ENCODE measurements at regions not wholly inside any gene's neighbourhood (a gene's known extent, or its start where the extent isn't known, plus 50 kb on each side); places are given as distances from the start of the nearest gene placed in this dataset.
"Not testable (repeated sequence)": the region's sequence is repeated elsewhere in the genome, so short reads cannot be mapped to it uniquely, and the experiment has no call there.

DNA sequence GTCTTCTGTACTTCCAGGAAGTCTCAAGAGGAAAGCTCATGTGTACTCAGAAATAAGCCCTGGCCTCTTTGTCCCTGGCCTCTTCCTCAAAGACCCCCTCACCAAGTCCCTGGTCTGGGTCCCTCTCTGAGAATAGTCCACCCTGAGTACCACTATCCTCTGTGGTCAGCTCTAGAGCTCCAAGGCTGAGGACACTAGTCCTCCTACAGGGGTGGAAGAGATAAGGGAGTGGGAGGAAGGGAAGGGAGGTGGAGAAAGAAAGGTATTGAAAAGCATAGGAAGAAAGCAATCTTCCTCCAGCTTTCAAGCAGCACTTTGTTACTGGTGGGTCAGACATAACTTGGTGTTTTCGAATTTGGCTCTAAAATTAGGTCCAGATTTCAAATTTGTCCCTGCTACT is 181.4 kb downstream of the NRIP1 start:
- Histone ChIP-seq H3K27ac (ENCODE audit: insufficient read depth, low read length) (no peak overlapping the region), H3K9me3 (ENCODE audit: control insufficient read depth, insufficient read depth, low read depth, low read length) (no peaks in the 10 kb centered on the region), H3K4me3 (replicated peaks in 1 of 4; ENCODE audit: control extremely low read depth in 1 of 4, insufficient read depth in 1 of 4, low read depth in 3 of 4, low read length in 4 of 4) (no peak overlapping the region), H3K4me1 (ENCODE audit: control insufficient read depth, extremely low read depth, insufficient read depth, low read length) (no peaks in the 10 kb centered on the region), H3K36me3 (ENCODE audit: control insufficient read depth, insufficient read depth, low read length) (no peaks in the 10 kb centered on the region), H4K20me1 (ENCODE audit: control insufficient read depth, extremely low read depth, insufficient read depth, low read length) (no peaks in the 10 kb centered on the region), H3K4me2 (ENCODE audit: extremely low read depth, insufficient read depth, low read length) (no peak overlapping the region), H3K27me3 (ENCODE audit: control insufficient read depth, insufficient read depth, low read length) (no peaks in the 10 kb centered on the region), H3K79me2 (ENCODE audit: control insufficient read depth, insufficient read depth, low read length) (no peaks in the 10 kb centered on the region), H3K9ac (ENCODE audit: insufficient read depth, low read length) (no peak overlapping the region), H2AFZ (ENCODE audit: low read length) (no peak overlapping the region)
- no peak for DNase-seq (ENCODE audit: low read depth in 2 of 2)
- TF ChIP-seq, protein P1, sequence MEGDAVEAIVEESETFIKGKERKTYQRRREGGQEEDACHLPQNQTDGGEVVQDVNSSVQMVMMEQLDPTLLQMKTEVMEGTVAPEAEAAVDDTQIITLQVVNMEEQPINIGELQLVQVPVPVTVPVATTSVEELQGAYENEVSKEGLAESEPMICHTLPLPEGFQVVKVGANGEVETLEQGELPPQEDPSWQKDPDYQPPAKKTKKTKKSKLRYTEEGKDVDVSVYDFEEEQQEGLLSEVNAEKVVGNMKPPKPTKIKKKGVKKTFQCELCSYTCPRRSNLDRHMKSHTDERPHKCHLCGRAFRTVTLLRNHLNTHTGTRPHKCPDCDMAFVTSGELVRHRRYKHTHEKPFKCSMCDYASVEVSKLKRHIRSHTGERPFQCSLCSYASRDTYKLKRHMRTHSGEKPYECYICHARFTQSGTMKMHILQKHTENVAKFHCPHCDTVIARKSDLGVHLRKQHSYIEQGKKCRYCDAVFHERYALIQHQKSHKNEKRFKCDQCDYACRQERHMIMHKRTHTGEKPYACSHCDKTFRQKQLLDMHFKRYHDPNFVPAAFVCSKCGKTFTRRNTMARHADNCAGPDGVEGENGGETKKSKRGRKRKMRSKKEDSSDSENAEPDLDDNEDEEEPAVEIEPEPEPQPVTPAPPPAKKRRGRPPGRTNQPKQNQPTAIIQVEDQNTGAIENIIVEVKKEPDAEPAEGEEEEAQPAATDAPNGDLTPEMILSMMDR (conservative IDR thresholded peaks at IDR 0.05 in 1 of 2, IDR thresholded peaks at IDR 0.05 in 1 of 2; ENCODE audit: low read depth in 1 of 2, low read length in 2 of 2) = no peak
- TF ChIP-seq EZH2 (IDR thresholded peaks at IDR 0.05; ENCODE audit: low read length, missing control alignments) = no peak

DNA sequence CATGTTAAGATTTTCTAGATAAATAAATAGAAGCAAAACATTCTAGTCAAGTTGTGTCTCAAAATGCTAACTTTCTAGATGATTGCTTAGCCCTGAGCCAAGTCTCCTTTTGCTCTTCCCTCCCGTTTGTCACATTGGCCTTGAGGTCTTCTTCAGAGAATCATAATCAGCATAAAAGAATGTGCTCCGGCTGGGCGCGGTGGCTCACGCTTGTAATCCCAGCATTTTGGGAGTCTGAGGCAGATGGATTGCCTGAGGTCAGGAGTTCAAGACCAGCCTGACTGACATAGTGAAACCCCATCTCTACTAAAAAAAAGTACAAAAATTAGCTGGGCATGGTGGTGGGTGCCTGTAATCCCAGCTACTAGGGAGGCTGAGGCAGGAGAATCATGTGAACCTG is 182.3 kb downstream of the NRIP1 start:
- H3K27ac ChIP-seq (ENCODE audit: insufficient read depth, low read length); H4K20me1 ChIP-seq (ENCODE audit: control insufficient read depth, extremely low read depth, insufficient read depth, low read length); H3K36me3 ChIP-seq (ENCODE audit: control insufficient read depth, insufficient read depth, low read length); H3K4me3 ChIP-seq (replicated peaks in 1 of 4; ENCODE audit: control extremely low read depth in 1 of 4, insufficient read depth in 1 of 4, low read depth in 3 of 4, low read length in 4 of 4); H3K9ac ChIP-seq (ENCODE audit: insufficient read depth, low read length); DNase-seq (ENCODE audit: low read depth in 2 of 2); H3K4me1 ChIP-seq (ENCODE audit: control insufficient read depth, extremely low read depth, insufficient read depth, low read length); H3K4me2 ChIP-seq (ENCODE audit: extremely low read depth, insufficient read depth, low read length); H2AFZ ChIP-seq (ENCODE audit: low read length); H3K79me2 ChIP-seq (ENCODE audit: control insufficient read depth, insufficient read depth, low read length); H3K9me3 ChIP-seq (ENCODE audit: control insufficient read depth, insufficient read depth, low read depth, low read length); H3K27me3 ChIP-seq (ENCODE audit: control insufficient read depth, insufficient read depth, low read length): not testable (repeated sequence)

- H3K36me3 ChIP-seq (ENCODE audit: control insufficient read depth, insufficient read depth, low read length) = no peaks in the 10 kb centered on the region
- H3K27me3 ChIP-seq (ENCODE audit: control insufficient read depth, insufficient read depth, low read length) = no peaks in the 10 kb centered on the region
- H4K20me1 ChIP-seq (ENCODE audit: control insufficient read depth, extremely low read depth, insufficient read depth, low read length) = no peaks in the 10 kb centered on the region
- DNase-seq (ENCODE audit: low read depth in 2 of 2) = no peak
- TF ChIP-seq, protein P1 (conservative IDR thresholded peaks at IDR 0.05 in 1 of 2, IDR thresholded peaks at IDR 0.05 in 1 of 2; ENCODE audit: low read depth in 1 of 2, low read length in 2 of 2) = no peak
- no peak for TF ChIP-seq EZH2 (IDR thresholded peaks at IDR 0.05; ENCODE audit: low read length, missing control alignments)
- H3K79me2 ChIP-seq (ENCODE audit: control insufficient read depth, insufficient read depth, low read length) = no peaks in the 10 kb centered on the region
- H3K4me3 ChIP-seq (replicated peaks in 1 of 4; ENCODE audit: control extremely low read depth in 1 of 4, insufficient read depth in 1 of 4, low read depth in 3 of 4, low read length in 4 of 4) = no peak overlapping the region
- H3K4me2 ChIP-seq (ENCODE audit: extremely low read depth, insufficient read depth, low read length) = no peak overlapping the region
- H3K9me3 ChIP-seq (ENCODE audit: control insufficient read depth, insufficient read depth, low read depth, low read length) = no peaks in the 10 kb centered on the region
- H3K4me1 ChIP-seq (ENCODE audit: control insufficient read depth, extremely low read depth, insufficient read depth, low read length) = no peaks in the 10 kb centered on the region
- no peak overlapping the region for H3K9ac ChIP-seq (ENCODE audit: insufficient read depth, low read length)
- no peak overlapping the region for H3K27ac ChIP-seq (ENCODE audit: insufficient read depth, low read length)
- no peak overlapping the region for H2AFZ ChIP-seq (ENCODE audit: low read length)
Observed at GRCh38 chr21:14881863-14882499, 182.8 kb downstream of the NRIP1 start.

All from fibroblast of lung (primary cell).